Panc1 (cell line): ENCODE measurements at regions not wholly inside any gene's neighbourhood (a gene's known extent, or its start where the extent isn't known, plus 50 kb on each side); places are given as distances from the start of the nearest gene placed in this dataset.

Experiments
- ATAC-seq: fragments of 200-7000 bp; cut with Tn5 transposase; 2 replicates; pipeline ENCODE4 v1.9.1; 2020; ENCODE audit warnings: mild to moderate bottlenecking, moderate library complexity
- BruUV-seq: library from RNA; stranded (reverse); fragments of 400-500 nt; replicated peaks from 2 replicates; lab custom pipeline; 2021; lab: Mats Ljungman, UMichigan
- CTCF ChIA-PET: fragments of 300-600 bp; sonication (Branson Sonifier 250); formaldehyde crosslinking; loops from one replicate; lab custom pipeline; 2022; ENCODE audit warnings: antibody characterized with exemption; lab: Charles Lee
- POLR2A ChIA-PET: fragments of 300-600 bp; sonication (Branson Sonifier 250); formaldehyde crosslinking; loops from one replicate; lab custom pipeline; 2022; ENCODE audit warnings: antibody characterized with exemption; lab: Charles Lee
- DNase-seq: peaks from one replicate; pipeline ENCODE4 v3.0.0-alpha.2; 2010; ENCODE audit warnings: low read depth, low spot score
- H3K27ac ChIP-seq: 2 replicates; pipeline ENCODE4 v1.5.1; 2011; ENCODE audit warnings: mild to moderate bottlenecking, low read length, inconsistent platforms
- H3K27me3 ChIP-seq: fragments of 200-500 bp; sonication (Bioruptor generic); 2 replicates; pipeline ENCODE4 v1.6.0; 2014; ENCODE audit warnings: low read length, inconsistent platforms; ENCODE audit not compliant: control insufficient read depth, insufficient read depth
- H3K36me3 ChIP-seq: fragments of 200-500 bp; sonication (Bioruptor generic); 2 replicates; pipeline ENCODE4 v1.5.1; 2014; ENCODE audit warnings: inconsistent platforms, mild to moderate bottlenecking, low read length, moderate library complexity; ENCODE audit not compliant: control insufficient read depth, insufficient read depth
- H3K4me1 ChIP-seq: 2 replicates; pipeline ENCODE4 v1.5.1; 2011; ENCODE audit warnings: inconsistent platforms, mild to moderate bottlenecking, low read length, moderate library complexity; ENCODE audit not compliant: control insufficient read depth, insufficient read depth
- H3K4me3 ChIP-seq, 2 experiments: 2 replicates each; pipeline ENCODE4 v1.5.1; 2011 to 2012; ENCODE audit warnings: low read depth in 2 of 2, low read length in 2 of 2, mild to moderate bottlenecking in 2 of 2, inconsistent platforms in 1 of 2, moderate library complexity in 1 of 2
- H3K9me3 ChIP-seq: fragments of 200-500 bp; sonication (Bioruptor generic); 2 replicates; pipeline ENCODE4 v1.5.1; 2014; ENCODE audit warnings: low read depth, mild to moderate bottlenecking, inconsistent platforms, low read length, moderate library complexity; ENCODE audit not compliant: control insufficient read depth, insufficient read depth
- POLR2AphosphoS5 ChIP-seq: IDR thresholded peaks from 2 replicates; pipeline ENCODE4 v1.6.1; 2012; ENCODE audit warnings: mild to moderate bottlenecking, low read depth, low read length, moderate library complexity
- SIN3A ChIP-seq: IDR thresholded peaks from 2 replicates; pipeline ENCODE4 v1.6.1; 2012; ENCODE audit warnings: low read depth, mild to moderate bottlenecking, low read length, moderate library complexity, borderline replicate concordance; ENCODE audit not compliant: insufficient read depth
- TCF7L2 ChIP-seq: IDR thresholded peaks from 2 replicates; pipeline ENCODE4 v1.6.1; 2011; ENCODE audit warnings: mild to moderate bottlenecking, low read depth, low read length, inconsistent platforms
- in situ Hi-C: cut with HindIII; loops from 2 replicates; pipeline ENCODE4 v1.10.0; 2016; ENCODE audit warnings: low sequenced_read_pairs, low pct_unique_long_range_greater_than_20kb
- intact Hi-C: fragments of 100-400 bp; cut with micrococcal nuclease; formaldehyde crosslinking; loops from one replicate; pipeline ENCODE4 v1.10.0; 2022; ENCODE audit not compliant: unreplicated experiment
- TF ChIP-seq, protein P1 (sequence below), 2 experiments: IDR thresholded peaks; 2 replicates each; pipeline ENCODE4 v1.6.1; 2011 to 2012; ENCODE audit warnings: low read depth in 2 of 2, control low read depth in 1 of 2, low read length in 1 of 2, mild to moderate bottlenecking in 1 of 2, moderate library complexity in 1 of 2; ENCODE audit not compliant: insufficient read depth in 1 of 2
- TF ChIP-seq, protein P2 (sequence below): fragments of 450-650 bp; IDR thresholded peaks from 2 replicates; pipeline ENCODE4 v1.5.1; 2017; ENCODE audit warnings: mild to moderate bottlenecking

DNA sequence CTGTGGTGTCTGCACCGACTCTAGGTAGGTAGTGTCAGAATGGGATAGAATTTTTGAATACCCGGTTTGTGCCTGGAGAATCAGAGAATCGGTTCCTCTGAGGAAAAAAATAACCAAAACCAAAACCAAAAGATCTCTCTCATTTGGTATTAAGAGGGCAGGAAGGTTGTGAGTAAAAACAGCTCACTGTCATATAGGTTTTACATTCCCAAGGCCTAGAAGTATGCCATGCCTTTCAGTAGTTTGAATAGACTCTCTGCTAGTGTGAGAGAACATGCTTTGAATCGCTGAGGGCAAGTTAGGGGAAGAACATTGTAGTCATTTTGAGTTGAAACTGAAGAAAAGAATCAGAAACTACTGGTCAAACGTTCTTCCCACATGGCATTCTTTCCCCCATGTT, 411.4 kb upstream of the CD180 start:
- TF ChIP-seq TCF7L2 (no peak), POLR2AphosphoS5 (no peak), SIN3A (no peak)
- TF ChIP-seq, protein P1, sequence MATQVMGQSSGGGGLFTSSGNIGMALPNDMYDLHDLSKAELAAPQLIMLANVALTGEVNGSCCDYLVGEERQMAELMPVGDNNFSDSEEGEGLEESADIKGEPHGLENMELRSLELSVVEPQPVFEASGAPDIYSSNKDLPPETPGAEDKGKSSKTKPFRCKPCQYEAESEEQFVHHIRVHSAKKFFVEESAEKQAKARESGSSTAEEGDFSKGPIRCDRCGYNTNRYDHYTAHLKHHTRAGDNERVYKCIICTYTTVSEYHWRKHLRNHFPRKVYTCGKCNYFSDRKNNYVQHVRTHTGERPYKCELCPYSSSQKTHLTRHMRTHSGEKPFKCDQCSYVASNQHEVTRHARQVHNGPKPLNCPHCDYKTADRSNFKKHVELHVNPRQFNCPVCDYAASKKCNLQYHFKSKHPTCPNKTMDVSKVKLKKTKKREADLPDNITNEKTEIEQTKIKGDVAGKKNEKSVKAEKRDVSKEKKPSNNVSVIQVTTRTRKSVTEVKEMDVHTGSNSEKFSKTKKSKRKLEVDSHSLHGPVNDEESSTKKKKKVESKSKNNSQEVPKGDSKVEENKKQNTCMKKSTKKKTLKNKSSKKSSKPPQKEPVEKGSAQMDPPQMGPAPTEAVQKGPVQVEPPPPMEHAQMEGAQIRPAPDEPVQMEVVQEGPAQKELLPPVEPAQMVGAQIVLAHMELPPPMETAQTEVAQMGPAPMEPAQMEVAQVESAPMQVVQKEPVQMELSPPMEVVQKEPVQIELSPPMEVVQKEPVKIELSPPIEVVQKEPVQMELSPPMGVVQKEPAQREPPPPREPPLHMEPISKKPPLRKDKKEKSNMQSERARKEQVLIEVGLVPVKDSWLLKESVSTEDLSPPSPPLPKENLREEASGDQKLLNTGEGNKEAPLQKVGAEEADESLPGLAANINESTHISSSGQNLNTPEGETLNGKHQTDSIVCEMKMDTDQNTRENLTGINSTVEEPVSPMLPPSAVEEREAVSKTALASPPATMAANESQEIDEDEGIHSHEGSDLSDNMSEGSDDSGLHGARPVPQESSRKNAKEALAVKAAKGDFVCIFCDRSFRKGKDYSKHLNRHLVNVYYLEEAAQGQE (IDR thresholded peaks at IDR 0.05; ENCODE audit: insufficient read depth in 1 of 2, low read depth in 2 of 2, low read length in 1 of 2) = no peak
- TF ChIP-seq, protein P2, sequence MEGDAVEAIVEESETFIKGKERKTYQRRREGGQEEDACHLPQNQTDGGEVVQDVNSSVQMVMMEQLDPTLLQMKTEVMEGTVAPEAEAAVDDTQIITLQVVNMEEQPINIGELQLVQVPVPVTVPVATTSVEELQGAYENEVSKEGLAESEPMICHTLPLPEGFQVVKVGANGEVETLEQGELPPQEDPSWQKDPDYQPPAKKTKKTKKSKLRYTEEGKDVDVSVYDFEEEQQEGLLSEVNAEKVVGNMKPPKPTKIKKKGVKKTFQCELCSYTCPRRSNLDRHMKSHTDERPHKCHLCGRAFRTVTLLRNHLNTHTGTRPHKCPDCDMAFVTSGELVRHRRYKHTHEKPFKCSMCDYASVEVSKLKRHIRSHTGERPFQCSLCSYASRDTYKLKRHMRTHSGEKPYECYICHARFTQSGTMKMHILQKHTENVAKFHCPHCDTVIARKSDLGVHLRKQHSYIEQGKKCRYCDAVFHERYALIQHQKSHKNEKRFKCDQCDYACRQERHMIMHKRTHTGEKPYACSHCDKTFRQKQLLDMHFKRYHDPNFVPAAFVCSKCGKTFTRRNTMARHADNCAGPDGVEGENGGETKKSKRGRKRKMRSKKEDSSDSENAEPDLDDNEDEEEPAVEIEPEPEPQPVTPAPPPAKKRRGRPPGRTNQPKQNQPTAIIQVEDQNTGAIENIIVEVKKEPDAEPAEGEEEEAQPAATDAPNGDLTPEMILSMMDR = no peak

DNA sequence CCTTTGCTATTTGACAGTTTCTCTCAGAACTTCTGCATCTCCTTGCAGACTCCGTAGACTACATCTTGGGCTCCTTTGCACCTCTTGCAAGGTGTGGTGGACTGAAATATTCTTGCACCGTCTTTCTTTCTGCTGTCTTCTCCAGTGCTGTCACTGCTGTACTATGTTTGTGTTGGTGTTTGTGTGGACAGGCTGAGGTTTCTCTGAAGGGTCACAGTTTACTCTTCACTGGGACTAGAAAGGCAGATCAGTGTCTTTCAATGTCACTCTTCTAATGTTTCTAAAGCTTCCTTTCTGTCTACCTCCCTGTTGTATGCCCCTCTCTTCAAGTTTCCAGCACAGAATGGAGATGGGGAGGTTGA, 410.0 kb upstream of the CD180 start:
- in situ Hi-C loops (no loop called here), intact Hi-C loops (no loop called here)
- Histone ChIP-seq H3K27ac (no peak overlapping the region), H3K27me3 (no peaks in the 10 kb centered on the region), H3K4me3 (no peak overlapping the region), H3K9me3 (no peaks in the 10 kb centered on the region), H3K4me1 (no peaks in the 10 kb centered on the region), H3K36me3 (no peaks in the 10 kb centered on the region)
- ATAC-seq = no peak
- ChIA-PET POLR2A (no interaction called here), CTCF (no interaction called here)
- DNase-seq = no peak
- BruUV-seq = no TSS peak
- no peak for TF ChIP-seq POLR2AphosphoS5
- TF ChIP-seq, protein P1 (IDR thresholded peaks at IDR 0.05; ENCODE audit: insufficient read depth in 1 of 2, low read depth in 2 of 2, low read length in 1 of 2) = no peak
- TF ChIP-seq SIN3A = no peak
- TF ChIP-seq TCF7L2 = no peak

More for the DNA sequence above, 411.4 kb upstream of the CD180 start:
- in situ Hi-C loops = no loop called here
- no peak for ATAC-seq
- Histone ChIP-seq H3K27ac (no peak overlapping the region), H3K36me3 (no peaks in the 10 kb centered on the region), H3K27me3 (no peaks in the 10 kb centered on the region), H3K4me3 (no peak overlapping the region), H3K9me3 (no peaks in the 10 kb centered on the region), H3K4me1 (no peaks in the 10 kb centered on the region)
- DNase-seq = no peak
- ChIA-PET POLR2A (no interaction called here), CTCF (no interaction called here)
- no TSS peak for BruUV-seq
- intact Hi-C loops = no loop called here
